ENCODE measurements at regions not wholly inside any gene's neighbourhood (a gene's known extent, or its start where the extent isn't known, plus 50 kb on each side); places are given as distances from the start of the nearest gene placed in this dataset.

DNA sequence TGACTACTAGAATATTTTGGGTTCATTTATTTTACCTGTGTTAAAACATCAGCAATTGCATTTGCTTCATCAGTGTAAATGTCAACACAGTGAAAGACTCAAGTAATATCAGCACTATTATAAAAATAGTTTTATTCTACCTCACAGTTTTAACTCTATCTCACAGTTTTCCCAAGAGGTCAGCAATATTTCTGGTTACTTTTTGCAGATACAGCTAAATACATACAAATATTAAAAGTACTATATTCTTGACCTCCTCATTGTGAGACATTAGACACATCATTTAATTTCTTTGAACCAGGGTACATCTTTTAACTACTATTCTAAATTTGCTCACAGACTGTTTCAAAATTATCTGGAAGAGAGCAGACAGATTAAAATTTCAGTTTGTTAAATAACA lies 321.7 kb upstream of the OR4E1 start:
- TF ChIP-seq, protein P1, sequence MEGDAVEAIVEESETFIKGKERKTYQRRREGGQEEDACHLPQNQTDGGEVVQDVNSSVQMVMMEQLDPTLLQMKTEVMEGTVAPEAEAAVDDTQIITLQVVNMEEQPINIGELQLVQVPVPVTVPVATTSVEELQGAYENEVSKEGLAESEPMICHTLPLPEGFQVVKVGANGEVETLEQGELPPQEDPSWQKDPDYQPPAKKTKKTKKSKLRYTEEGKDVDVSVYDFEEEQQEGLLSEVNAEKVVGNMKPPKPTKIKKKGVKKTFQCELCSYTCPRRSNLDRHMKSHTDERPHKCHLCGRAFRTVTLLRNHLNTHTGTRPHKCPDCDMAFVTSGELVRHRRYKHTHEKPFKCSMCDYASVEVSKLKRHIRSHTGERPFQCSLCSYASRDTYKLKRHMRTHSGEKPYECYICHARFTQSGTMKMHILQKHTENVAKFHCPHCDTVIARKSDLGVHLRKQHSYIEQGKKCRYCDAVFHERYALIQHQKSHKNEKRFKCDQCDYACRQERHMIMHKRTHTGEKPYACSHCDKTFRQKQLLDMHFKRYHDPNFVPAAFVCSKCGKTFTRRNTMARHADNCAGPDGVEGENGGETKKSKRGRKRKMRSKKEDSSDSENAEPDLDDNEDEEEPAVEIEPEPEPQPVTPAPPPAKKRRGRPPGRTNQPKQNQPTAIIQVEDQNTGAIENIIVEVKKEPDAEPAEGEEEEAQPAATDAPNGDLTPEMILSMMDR (IDR thresholded peaks at IDR 0.05; ENCODE audit: insufficient read depth, low read length), result no peak
- TF ChIP-seq GABPA (IDR thresholded peaks at IDR 0.05; ENCODE audit: low read depth), result no peak
- TF ChIP-seq, protein P2, sequence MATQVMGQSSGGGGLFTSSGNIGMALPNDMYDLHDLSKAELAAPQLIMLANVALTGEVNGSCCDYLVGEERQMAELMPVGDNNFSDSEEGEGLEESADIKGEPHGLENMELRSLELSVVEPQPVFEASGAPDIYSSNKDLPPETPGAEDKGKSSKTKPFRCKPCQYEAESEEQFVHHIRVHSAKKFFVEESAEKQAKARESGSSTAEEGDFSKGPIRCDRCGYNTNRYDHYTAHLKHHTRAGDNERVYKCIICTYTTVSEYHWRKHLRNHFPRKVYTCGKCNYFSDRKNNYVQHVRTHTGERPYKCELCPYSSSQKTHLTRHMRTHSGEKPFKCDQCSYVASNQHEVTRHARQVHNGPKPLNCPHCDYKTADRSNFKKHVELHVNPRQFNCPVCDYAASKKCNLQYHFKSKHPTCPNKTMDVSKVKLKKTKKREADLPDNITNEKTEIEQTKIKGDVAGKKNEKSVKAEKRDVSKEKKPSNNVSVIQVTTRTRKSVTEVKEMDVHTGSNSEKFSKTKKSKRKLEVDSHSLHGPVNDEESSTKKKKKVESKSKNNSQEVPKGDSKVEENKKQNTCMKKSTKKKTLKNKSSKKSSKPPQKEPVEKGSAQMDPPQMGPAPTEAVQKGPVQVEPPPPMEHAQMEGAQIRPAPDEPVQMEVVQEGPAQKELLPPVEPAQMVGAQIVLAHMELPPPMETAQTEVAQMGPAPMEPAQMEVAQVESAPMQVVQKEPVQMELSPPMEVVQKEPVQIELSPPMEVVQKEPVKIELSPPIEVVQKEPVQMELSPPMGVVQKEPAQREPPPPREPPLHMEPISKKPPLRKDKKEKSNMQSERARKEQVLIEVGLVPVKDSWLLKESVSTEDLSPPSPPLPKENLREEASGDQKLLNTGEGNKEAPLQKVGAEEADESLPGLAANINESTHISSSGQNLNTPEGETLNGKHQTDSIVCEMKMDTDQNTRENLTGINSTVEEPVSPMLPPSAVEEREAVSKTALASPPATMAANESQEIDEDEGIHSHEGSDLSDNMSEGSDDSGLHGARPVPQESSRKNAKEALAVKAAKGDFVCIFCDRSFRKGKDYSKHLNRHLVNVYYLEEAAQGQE (IDR thresholded peaks at IDR 0.05; ENCODE audit: insufficient replicate concordance, low read depth), result no peak
- no peak for TF ChIP-seq POLR2AphosphoS5 (IDR thresholded peaks at IDR 0.05; ENCODE audit: low read depth)
- TF ChIP-seq SPI1 (IDR thresholded peaks at IDR 0.05; ENCODE audit: borderline replicate concordance, low read depth), result no peak
- H3K27ac ChIP-seq (replicated peaks), result no peak overlapping the region
- no peak overlapping the region for H3K4me3 ChIP-seq (replicated peaks; ENCODE audit: insufficient read depth, low read length)
- DNase-seq (ENCODE audit: low read depth in 1 of 2, low spot score in 1 of 2), result no peak
- H3K27me3 ChIP-seq (ENCODE audit: insufficient read depth, poor library complexity, severe bottlenecking), result peaks cover 3% of the 10 kb centered on the region

DNA sequence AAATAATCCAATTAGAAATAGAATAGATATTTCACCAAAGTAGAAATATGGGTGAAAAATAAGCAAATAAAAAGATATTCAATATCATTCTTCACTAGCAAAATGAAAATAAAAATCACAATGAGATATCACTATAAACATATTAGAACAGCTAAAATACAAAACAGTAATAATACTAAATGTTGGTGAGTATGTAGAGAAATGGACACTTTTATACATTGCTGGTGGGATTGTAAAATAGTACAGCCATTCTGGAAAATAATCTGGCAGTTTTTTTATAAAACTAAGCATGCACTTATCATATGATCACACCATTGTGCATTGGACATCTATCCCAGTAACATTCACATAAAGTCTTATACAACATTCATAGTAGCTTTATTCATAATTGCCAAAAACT lies 320.2 kb upstream of the OR4E1 start:
- no peak for TF ChIP-seq POLR2AphosphoS5 (IDR thresholded peaks at IDR 0.05; ENCODE audit: low read depth)
- TF ChIP-seq GABPA (IDR thresholded peaks at IDR 0.05; ENCODE audit: low read depth), result no peak
- TF ChIP-seq, protein P1 (IDR thresholded peaks at IDR 0.05; ENCODE audit: insufficient read depth, low read length), result no peak
- TF ChIP-seq, protein P2 (IDR thresholded peaks at IDR 0.05; ENCODE audit: insufficient replicate concordance, low read depth), result no peak
- no peak for TF ChIP-seq SPI1 (IDR thresholded peaks at IDR 0.05; ENCODE audit: borderline replicate concordance, low read depth)
- Histone ChIP-seq H3K27me3 (ENCODE audit: insufficient read depth, poor library complexity, severe bottlenecking) (peaks cover 3% of the 10 kb centered on the region), H3K4me3 (replicated peaks; ENCODE audit: insufficient read depth, low read length) (no peak overlapping the region), H3K27ac (replicated peaks) (no peak overlapping the region)
- DNase-seq (ENCODE audit: low read depth in 1 of 2, low spot score in 1 of 2), result no peak

DNA sequence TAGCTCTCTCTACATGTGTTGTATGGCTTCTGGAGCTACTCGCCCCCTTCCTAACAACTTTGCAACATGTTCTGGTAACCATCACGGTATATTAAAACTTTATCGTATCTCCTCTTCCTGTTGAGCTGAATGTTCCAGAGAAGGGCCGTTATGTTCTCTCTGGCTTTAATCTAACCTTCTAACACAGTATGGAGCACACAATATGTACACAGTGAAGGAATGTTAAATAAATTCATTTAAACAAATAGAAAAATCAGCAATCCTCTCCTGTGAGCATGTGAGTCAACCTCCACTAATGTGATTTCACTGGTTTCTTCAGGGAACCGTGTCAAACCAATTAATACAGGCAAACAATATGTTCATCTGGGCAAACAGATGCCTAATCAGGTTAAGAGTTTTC lies 319.5 kb upstream of the OR4E1 start:
- DNase-seq (ENCODE audit: low read depth in 1 of 2, low spot score in 1 of 2), result no peak
- Histone ChIP-seq H3K27me3 (ENCODE audit: insufficient read depth, poor library complexity, severe bottlenecking) (peaks cover 3% of the 10 kb centered on the region), H3K27ac (replicated peaks) (no peak overlapping the region)

More for the DNA sequence above, 319.5 kb upstream of the OR4E1 start:
- TF ChIP-seq, protein P1 (IDR thresholded peaks at IDR 0.05; ENCODE audit: insufficient read depth, low read length), result no peak
- TF ChIP-seq POLR2AphosphoS5 (IDR thresholded peaks at IDR 0.05; ENCODE audit: low read depth) (no peak), SPI1 (IDR thresholded peaks at IDR 0.05; ENCODE audit: borderline replicate concordance, low read depth) (no peak), GABPA (IDR thresholded peaks at IDR 0.05; ENCODE audit: low read depth) (no peak)
- TF ChIP-seq, protein P2 (IDR thresholded peaks at IDR 0.05; ENCODE audit: insufficient replicate concordance, low read depth), result no peak
- no peak overlapping the region for H3K4me3 ChIP-seq (replicated peaks; ENCODE audit: insufficient read depth, low read length)
